ENCODE measurements at regions not wholly inside any gene's neighbourhood (a gene's known extent, or its start where the extent isn't known, plus 50 kb on each side); places are given as distances from the start of the nearest gene placed in this dataset.

- no peak for TF ChIP-seq POLR2A (IDR thresholded peaks at IDR 0.05)
- TF ChIP-seq, protein P1, sequence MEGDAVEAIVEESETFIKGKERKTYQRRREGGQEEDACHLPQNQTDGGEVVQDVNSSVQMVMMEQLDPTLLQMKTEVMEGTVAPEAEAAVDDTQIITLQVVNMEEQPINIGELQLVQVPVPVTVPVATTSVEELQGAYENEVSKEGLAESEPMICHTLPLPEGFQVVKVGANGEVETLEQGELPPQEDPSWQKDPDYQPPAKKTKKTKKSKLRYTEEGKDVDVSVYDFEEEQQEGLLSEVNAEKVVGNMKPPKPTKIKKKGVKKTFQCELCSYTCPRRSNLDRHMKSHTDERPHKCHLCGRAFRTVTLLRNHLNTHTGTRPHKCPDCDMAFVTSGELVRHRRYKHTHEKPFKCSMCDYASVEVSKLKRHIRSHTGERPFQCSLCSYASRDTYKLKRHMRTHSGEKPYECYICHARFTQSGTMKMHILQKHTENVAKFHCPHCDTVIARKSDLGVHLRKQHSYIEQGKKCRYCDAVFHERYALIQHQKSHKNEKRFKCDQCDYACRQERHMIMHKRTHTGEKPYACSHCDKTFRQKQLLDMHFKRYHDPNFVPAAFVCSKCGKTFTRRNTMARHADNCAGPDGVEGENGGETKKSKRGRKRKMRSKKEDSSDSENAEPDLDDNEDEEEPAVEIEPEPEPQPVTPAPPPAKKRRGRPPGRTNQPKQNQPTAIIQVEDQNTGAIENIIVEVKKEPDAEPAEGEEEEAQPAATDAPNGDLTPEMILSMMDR (IDR thresholded peaks at IDR 0.05): no peak
Measured at GRCh38 chr2:65529419-65529818, 97.0 kb upstream of the SPRED2 start.

Data from Peyer's patch (tissue), 4 donors.